ENCODE measurements at regions not wholly inside any gene's neighbourhood (a gene's known extent, or its start where the extent isn't known, plus 50 kb on each side); places are given as distances from the start of the nearest gene placed in this dataset.

GRCh38 chr10:124180947-124181549 is 87.7 kb upstream of the CHST15 start:
- no peak for DNase-seq
- Histone ChIP-seq H3K27ac (no peak overlapping the region), H3K4me1 (no peaks in the 10 kb centered on the region), H3K9me3 (no peaks in the 10 kb centered on the region), H3K36me3 (no peaks in the 10 kb centered on the region), H3K4me3 (no peak overlapping the region), H3K27me3 (no peaks in the 10 kb centered on the region)
- TF ChIP-seq CTCF (IDR thresholded peaks at IDR 0.05) (no peak), POLR2A (IDR thresholded peaks at IDR 0.05) (no peak)

GRCh38 chr10:124180044-124180745 is 86.8 kb upstream of the CHST15 start:
- Histone ChIP-seq H3K36me3 (no peaks in the 10 kb centered on the region), H3K27me3 (no peaks in the 10 kb centered on the region), H3K4me3 (no peak overlapping the region), H3K27ac (no peak overlapping the region), H3K4me1 (no peaks in the 10 kb centered on the region), H3K9me3 (no peaks in the 10 kb centered on the region)
- DNase-seq = no peak
- no peak for TF ChIP-seq POLR2A (IDR thresholded peaks at IDR 0.05)
- no peak for TF ChIP-seq CTCF (IDR thresholded peaks at IDR 0.05)

GRCh38 chr10:124179308-124180043 is 86.1 kb upstream of the CHST15 start:
- Histone ChIP-seq H3K4me3 (no peak overlapping the region), H3K4me1 (no peaks in the 10 kb centered on the region), H3K36me3 (no peaks in the 10 kb centered on the region), H3K9me3 (no peaks in the 10 kb centered on the region), H3K27me3 (no peaks in the 10 kb centered on the region), H3K27ac (no peak overlapping the region)
- TF ChIP-seq CTCF (IDR thresholded peaks at IDR 0.05) (no peak), POLR2A (IDR thresholded peaks at IDR 0.05) (no peak)
- DNase-seq = no peak

GRCh38 chr10:124177180-124177518 is 83.8 kb upstream of the CHST15 start:
- DNase-seq = no peak
- no peak for TF ChIP-seq CTCF (IDR thresholded peaks at IDR 0.05)
- no peak for TF ChIP-seq POLR2A (IDR thresholded peaks at IDR 0.05)
- no peak overlapping the region for H3K27ac ChIP-seq
- no peaks in the 10 kb centered on the region for H3K9me3 ChIP-seq
- H3K4me1 ChIP-seq = no peaks in the 10 kb centered on the region
- no peak overlapping the region for H3K4me3 ChIP-seq
- no peaks in the 10 kb centered on the region for H3K36me3 ChIP-seq
- H3K27me3 ChIP-seq = no peaks in the 10 kb centered on the region

GRCh38 chr10:124176349-124177179 is 83.2 kb upstream of the CHST15 start:
- H3K27me3 ChIP-seq = no peaks in the 10 kb centered on the region
- no peaks in the 10 kb centered on the region for H3K4me1 ChIP-seq
- no peak overlapping the region for H3K27ac ChIP-seq
- no peaks in the 10 kb centered on the region for H3K9me3 ChIP-seq
- H3K4me3 ChIP-seq = no peak overlapping the region
- no peaks in the 10 kb centered on the region for H3K36me3 ChIP-seq
- no peak for DNase-seq
- TF ChIP-seq CTCF (IDR thresholded peaks at IDR 0.05) = no peak
- no peak for TF ChIP-seq POLR2A (IDR thresholded peaks at IDR 0.05)

All from Peyer's patch (tissue), 4 donors.